Amniotic stem cell (primary cell): ENCODE measurements at regions not wholly inside any gene's neighbourhood (a gene's known extent, or its start where the extent isn't known, plus 50 kb on each side); places are given as distances from the start of the nearest gene placed in this dataset.

Experiments used
- DNase-seq: peaks from one replicate; lab custom pipeline; 2025; lab: John Stamatoyannopoulos, UW

GRCh38 chr14:94995551-94995950 lies 161.8 kb downstream of the DICER1 start:
- DNase-seq: no peak

DNA sequence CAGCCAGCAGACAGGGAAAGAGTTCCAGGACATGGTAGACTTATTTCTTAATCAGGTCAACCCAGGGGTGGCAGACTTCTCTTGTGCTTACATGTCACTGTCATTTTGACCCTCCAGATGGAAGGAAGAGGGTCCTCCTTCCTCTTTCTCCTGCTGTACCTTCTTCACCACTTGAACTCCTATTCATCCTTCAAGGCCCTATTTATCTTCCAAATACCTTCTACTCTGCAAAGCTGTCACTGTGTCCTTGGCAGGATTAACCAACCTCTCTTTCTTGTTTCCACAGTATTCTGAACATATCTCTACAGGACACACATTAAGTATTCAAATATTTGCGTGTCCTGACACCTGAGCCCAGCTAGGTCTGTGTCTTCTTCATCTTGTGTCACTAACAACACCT lies 163.1 kb downstream of the DICER1 start:
- DNase-seq: no peak

DNA sequence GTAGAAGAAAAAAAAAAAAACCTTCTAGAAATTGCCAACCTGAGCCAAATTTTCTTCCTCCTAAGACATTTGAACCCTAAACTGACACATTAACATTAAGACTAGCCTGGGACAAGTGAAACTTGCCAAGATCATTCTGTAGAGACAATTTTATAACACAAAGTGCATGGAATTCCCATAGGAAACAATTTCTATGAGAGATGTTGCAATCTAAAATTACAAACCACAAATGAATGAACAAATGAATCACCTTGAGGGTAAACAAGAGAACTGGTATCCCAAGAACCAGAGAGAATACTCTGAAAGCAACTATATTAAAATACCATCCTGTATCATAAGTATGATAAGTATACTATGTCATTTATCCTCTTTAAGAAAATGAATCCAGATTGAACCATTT lies 165.3 kb downstream of the DICER1 start:
- no peak for DNase-seq

DNA sequence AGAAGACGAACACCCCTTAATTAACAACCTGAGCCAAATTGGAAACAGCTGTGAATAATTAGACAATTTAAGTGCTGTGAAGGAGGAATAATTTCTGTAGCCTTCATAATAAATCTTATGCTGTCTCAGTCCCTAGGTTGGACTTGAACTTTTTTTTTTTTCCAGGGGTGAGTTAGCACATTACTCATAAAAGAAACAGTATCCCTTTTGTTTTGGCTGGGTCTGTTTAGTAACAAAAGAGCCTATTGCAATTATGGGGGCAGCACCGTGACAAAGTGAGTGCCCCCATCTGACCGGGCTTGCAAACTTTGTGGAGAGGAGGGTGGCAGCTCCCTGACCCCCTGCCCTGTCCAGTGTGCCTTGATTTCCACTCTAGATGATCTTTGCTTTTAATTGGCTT lies 167.4 kb downstream of the DICER1 start:
- no peak for DNase-seq

DNA sequence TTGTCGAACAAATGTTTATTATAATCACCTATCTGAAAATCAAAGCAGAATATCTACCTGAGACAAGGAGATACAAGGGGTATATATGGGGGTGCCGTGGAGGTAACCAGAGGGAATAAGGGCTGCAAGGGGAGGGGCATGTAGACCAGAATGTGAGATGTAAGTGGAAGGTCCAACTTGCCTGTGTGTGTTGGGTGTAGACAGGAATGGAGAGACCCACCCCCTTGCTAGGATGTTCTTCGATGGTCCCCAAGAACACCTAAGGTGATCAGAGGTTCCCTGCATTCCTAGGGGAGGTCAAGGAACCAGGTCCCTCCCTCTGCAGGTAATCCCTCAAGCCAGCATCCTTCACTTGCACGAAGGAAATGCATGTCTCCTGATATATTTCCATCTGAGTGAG lies 167.9 kb downstream of the DICER1 start:
- DNase-seq: no peak

DNA sequence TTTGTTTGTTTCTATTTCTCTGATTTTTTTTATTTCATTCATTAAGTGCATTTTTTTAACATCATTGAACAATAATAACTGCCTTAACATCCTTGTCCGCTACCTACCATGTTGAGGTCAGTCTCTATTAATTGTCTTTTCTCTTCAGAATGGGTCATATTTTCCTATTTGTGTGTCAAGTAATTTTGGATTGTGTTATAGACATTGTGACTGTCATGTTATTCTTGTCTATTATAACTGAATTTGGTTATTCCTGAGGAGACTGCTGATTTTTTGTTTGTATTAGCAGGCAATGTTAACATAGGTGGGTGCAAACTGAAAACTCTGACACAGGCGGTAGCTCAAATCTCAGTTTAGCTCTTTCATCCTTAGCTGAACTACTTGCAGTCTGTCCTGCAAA lies 169.9 kb downstream of the DICER1 start:
- no peak for DNase-seq

- no peak for DNase-seq
Measured at GRCh38 chr14:94979891-94980290, 177.4 kb downstream of the DICER1 start.

- no peak for DNase-seq
Measured at GRCh38 chr14:94977016-94977415, 180.3 kb downstream of the DICER1 start.

DNA sequence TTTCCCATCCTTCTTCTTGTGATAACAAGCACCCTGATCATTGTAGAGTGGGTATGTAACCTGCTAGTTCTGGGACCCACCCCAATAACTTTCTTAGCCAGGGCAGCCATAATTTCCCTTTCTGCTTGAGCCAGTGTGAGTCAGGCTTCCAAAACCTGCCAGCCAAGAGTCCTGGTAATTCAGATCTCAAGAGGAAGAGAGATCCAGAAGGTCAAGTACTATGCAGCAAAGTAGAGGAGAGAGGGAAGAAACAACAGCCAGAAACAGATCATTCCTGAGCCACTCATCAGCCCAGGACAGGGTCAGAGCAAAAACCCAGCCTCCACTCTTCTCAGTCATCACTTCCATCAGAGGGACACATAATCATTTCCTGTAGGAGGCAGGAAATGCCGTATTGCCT lies 182.0 kb downstream of the DICER1 start:
- no peak for DNase-seq

DNA sequence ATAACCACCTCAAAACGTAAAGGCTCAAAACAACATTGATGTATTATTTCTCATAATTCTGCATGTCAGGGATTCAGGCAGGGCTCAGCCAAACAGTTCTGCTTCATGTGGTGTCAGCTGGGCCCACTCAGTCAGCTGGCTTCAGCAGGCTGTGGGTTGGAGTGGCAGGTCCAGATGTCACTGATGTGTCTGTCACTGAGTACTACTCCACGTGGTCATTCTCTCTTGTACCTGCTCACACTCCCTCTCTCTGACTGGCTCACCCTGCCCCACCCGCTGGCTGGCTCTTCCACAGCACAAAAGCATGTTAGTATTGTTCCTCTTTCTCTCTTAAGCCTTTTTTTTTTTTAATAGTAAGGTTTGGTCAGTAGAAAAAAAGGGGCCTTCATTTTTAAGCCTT lies 182.4 kb downstream of the DICER1 start:
- DNase-seq: no peak

DNA sequence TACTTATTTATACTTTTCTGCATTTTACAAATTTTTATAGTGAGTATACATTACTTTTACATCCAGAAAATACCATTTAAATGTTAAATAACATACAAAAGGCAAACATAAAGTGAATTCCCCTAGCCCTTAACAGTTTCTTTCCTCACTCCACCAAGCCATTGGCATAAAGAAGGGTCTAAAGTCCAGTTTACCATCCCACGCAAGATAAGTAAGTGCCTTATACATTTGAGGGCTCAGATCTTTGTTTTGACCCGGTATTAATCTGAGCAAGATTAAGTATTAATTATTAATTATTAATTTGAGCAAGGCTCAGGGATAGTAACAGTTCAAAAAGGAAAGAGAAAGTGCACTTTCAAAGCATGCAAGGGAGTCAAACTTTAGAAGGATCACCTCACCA lies 182.9 kb downstream of the DICER1 start:
- DNase-seq: no peak

DNA sequence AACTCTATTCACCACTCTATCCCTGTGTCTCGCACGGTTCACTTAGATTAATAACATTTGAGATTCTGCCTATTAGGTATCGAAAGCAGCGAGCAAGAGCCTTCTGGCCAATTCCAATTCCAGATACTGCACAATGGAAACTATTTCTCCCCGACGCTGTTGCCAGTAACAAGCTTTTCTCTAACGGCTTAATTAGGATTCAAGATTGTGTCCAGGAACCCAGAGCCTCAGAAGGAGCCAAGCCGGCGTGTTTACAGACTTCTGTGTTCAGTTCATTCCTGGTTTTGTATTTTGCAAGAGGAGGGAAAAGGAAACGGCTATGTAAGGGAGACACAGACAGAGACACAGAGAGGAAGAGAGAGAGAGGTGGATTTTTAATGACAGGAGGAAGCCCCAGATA lies 185.6 kb downstream of the DICER1 start:
- DNase-seq: no peak

- DNase-seq: no peak
Measured at GRCh38 chr14:94970941-94971730, 186.2 kb downstream of the DICER1 start.

DNA sequence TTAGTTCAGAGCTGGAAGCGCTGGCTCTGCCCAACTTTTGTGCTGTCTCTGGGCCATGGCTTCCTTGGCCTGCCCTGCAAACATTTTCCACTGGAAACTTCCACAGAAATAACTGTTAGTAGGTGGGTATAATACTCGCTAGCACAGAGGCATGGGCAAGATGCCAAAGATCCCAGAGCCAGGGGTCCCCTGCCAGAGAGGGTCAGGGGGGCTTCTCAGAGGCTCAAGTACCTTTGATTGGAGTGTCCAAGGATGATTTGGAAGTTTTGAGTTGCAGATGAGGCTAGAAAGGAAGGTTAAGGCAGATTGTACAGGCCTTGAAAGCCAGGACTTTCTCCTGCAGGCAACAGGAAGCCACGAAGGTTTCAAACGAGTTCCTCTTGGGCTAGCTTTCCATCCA lies 187.6 kb downstream of the DICER1 start:
- DNase-seq: no peak

DNA sequence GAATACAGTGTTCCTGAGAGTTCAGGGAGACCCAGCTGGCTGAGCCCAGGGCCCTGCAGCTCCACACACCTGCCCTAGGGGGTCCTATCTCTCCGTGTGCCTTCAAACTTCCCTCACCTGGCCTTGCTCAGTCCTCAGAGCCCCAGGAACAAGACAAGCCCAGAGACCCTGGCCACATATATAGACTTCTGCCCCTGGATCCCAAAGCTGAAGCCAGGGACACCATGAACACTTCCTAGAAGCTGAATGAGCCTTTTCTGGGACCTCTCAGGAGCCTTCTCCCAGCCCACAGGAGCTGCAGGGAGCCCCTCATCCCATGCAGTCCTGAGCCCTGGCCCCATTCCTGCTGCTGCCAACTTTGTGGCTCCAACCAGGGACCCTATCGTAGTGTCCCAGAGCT lies 190.5 kb downstream of the DICER1 start:
- DNase-seq: no peak

GRCh38 chr14:94966344-94966743 lies 191.0 kb downstream of the DICER1 start:
- DNase-seq: no peak

GRCh38 chr14:94965551-94966313 lies 191.6 kb downstream of the DICER1 start:
- no peak for DNase-seq

GRCh38 chr14:94964931-94965330 lies 192.4 kb downstream of the DICER1 start:
- no peak for DNase-seq

DNA sequence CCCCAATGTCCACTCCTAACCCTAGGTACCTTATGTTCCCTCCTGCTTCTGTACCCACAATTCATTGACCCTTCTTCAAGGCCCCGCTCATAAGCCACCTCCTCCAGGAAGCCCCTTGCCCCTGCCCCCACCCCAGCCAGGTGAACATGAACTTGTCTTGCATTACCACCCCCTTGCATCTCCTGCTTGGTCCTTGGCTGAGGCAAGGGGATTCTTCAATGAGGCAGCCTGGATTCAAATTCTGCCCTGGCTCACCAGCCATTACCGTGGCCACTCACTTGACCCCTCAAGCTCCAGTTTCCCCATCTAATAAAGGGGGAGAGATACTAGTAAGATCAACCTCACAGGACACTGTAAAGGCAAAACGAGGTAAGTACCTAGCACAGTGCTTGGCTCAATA lies 193.1 kb downstream of the DICER1 start:
- no peak for DNase-seq

DNA sequence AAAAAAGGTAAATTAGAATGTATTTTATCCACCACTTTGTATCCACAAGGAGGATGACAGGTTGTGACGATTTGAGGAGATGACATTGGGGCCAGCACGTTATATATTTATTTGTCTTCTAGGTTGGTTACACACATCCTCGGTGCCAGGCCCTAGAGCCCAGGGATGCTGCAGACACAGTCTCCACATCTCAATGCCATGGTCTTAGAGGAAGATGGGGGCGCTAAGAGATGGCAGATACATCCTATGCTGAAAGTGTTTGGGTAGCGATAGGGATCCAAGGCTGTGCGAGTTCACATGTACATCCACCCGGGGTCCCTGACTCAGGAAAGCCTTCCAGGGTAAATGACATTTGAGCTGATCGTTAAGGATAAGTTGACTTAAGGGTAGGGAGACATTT lies 193.1 kb upstream of the GSC start:
- DNase-seq: no peak

DNA sequence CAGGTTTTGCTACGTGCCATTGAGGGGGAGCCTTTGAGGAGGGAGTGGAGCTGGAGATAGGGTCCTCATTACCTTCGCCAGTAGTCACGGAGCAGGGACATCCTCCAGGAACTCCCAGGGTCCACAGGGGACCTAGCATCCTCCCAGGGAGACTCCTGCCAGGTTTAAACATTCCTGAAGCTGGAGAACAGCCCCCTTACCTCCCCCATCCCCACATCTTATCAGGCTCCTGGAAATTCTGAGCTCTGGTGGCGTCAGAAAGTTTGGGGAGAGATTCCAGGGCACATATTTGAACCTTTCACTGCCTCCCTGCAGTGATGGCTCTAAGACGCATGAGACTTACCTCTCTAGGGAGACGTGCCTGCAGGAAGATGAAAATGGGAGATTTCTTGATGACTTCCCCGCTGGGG lies 192.3 kb upstream of the GSC start:
- DNase-seq: no peak

DNA sequence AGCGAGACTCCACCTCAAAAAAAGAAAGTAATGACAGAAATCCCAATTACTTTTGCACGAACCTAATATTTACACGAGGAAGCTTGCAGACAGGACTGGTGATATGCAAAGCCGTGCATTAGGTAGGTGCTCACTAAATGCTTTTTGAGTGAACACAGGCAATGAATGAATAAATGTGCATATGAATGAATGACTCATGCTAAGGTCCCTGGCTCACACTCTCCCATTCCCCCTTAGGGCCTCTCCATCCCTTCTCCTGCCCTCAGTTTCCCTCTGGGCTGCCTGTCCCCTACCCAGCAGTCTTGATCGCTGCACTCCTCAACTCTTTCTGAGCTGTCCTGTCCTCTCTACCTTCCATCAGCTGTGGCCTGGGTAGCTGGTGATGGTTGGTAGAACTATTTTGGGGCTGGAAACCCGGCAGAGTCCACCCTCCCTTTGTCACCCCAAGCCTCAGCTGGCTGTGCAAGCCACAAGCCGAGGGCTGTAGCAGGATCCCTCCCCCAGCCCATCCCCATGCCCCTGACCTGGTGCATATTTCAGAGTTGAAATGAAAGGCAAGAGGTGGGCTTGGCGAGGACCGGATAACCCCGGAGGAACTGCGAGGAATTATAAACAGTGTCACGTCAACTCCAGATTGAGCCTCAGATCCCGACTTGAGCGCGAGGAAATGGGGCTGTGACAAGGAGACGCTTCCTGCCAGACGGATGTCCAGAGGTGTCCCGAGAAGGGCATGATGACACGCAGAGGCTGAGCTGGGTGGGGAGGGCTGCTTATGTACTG lies 191.7 kb upstream of the GSC start:
- DNase-seq: no peak
